Esophagus muscularis mucosa (tissue), 4 donors: ENCODE measurements at regions not wholly inside any gene's neighbourhood (a gene's known extent, or its start where the extent isn't known, plus 50 kb on each side); places are given as distances from the start of the nearest gene placed in this dataset.

ENCODE experiments used
- DNase-seq: peaks from one replicate; pipeline ENCODE4 v3.0.0-alpha.2; 2017; ENCODE audit errors: extremely low spot score
- H3K27ac ChIP-seq, 4 donors: fragments of 200-600 bp; sonication (generic); replicated peaks in 1 of 4; 1 replicate in 3 of 4; 2 replicates in 1 of 4; pipeline ENCODE4 v1.5.1; 2016 to 2019; ENCODE audit warnings: mild to moderate bottlenecking in 1 of 4
- H3K27me3 ChIP-seq, 4 donors: fragments of 200-600 bp; sonication (generic); one replicate each; pipeline versions ENCODE4 v1.5.1 to v1.6.0; 2016 to 2019
- H3K36me3 ChIP-seq, 4 donors: fragments of 200-600 bp; sonication (generic); one replicate each; pipeline ENCODE4 v1.5.1; 2016 to 2019
- H3K4me1 ChIP-seq, 4 donors: fragments of 200-600 bp; sonication (generic); one replicate each; pipeline ENCODE4 v1.5.1; 2016 to 2019
- H3K4me3 ChIP-seq, 4 donors: fragments of 200-600 bp; sonication (generic); 1 replicate in 2 of 4; 2 replicates in 2 of 4; pipeline ENCODE4 v1.5.1; 2016 to 2019; ENCODE audit warnings: mild to moderate bottlenecking in 4 of 4, moderate library complexity in 1 of 4
- H3K9me3 ChIP-seq, 4 donors: fragments of 200-600 bp; sonication (generic); 1 replicate in 3 of 4; 2 replicates in 1 of 4; pipeline ENCODE4 v1.5.1; 2016 to 2019
- EP300 ChIP-seq: sonication (generic); formaldehyde crosslinking; IDR thresholded peaks from one replicate; pipeline ENCODE4 v1.6.1; 2017; ENCODE audit warnings: antibody characterized with exemption
- POLR2A ChIP-seq: fragments of 450-650 bp; IDR thresholded peaks from one replicate; pipeline ENCODE4 v1.6.1; 2017; ENCODE audit warnings: antibody characterized with exemption, moderate library complexity, mild to moderate bottlenecking, low read depth
- POLR2AphosphoS5 ChIP-seq, 2 donors: sonication (generic); formaldehyde crosslinking; IDR thresholded peaks; one replicate each; pipeline ENCODE4 v1.6.1; 2017; ENCODE audit warnings: antibody characterized with exemption in 2 of 2
- WGBS: methylation state at CpG from one replicate; pipeline ENCODE4 v1.1.5; 2018; 5-methylcytosine and 5-hydroxymethylcytosine counted together
- intact Hi-C: fragments of 100-400 bp; cut with DNase I; formaldehyde crosslinking; loops from one replicate; pipeline ENCODE4 v1.15.1; 2023
- TF ChIP-seq, protein P1 (sequence below), 3 experiments: fragments of 200-600 bp in 2 of 3; fragments of 450-650 bp in 1 of 3; sonication (generic) in 2 of 3; IDR thresholded peaks; one replicate each; pipeline ENCODE4 v1.5.1; 2017 to 2019; ENCODE audit warnings: antibody characterized with exemption in 3 of 3, mild to moderate bottlenecking in 2 of 3, moderate library complexity in 1 of 3

GRCh38 chr12:90501412-90501811, 453.6 kb downstream of the CCER1 start:
- Histone ChIP-seq H3K9me3 (no peaks in the 10 kb centered on the region), H3K27ac (no peak overlapping the region), H3K4me3 (no peak overlapping the region), H3K36me3 (no peaks in the 10 kb centered on the region), H3K4me1 (no peaks in the 10 kb centered on the region), H3K27me3 (no peaks in the 10 kb centered on the region)
- intact Hi-C loops = no loop called here
- DNase-seq = no peak
- 87% methylated on average over 2 of the region's 2 CpGs for WGBS
- TF ChIP-seq POLR2A (no peak), EP300 (no peak), POLR2AphosphoS5 (IDR thresholded peaks at IDR 0.05) (no peak)
- TF ChIP-seq, protein P1, sequence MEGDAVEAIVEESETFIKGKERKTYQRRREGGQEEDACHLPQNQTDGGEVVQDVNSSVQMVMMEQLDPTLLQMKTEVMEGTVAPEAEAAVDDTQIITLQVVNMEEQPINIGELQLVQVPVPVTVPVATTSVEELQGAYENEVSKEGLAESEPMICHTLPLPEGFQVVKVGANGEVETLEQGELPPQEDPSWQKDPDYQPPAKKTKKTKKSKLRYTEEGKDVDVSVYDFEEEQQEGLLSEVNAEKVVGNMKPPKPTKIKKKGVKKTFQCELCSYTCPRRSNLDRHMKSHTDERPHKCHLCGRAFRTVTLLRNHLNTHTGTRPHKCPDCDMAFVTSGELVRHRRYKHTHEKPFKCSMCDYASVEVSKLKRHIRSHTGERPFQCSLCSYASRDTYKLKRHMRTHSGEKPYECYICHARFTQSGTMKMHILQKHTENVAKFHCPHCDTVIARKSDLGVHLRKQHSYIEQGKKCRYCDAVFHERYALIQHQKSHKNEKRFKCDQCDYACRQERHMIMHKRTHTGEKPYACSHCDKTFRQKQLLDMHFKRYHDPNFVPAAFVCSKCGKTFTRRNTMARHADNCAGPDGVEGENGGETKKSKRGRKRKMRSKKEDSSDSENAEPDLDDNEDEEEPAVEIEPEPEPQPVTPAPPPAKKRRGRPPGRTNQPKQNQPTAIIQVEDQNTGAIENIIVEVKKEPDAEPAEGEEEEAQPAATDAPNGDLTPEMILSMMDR (IDR thresholded peaks at IDR 0.05) = no peak

- Histone ChIP-seq H3K27me3 (no peaks in the 10 kb centered on the region), H3K27ac (no peak overlapping the region), H3K4me1 (no peaks in the 10 kb centered on the region), H3K4me3 (no peak overlapping the region), H3K36me3 (no peaks in the 10 kb centered on the region), H3K9me3 (no peaks in the 10 kb centered on the region)
- DNase-seq = no peak
- TF ChIP-seq POLR2AphosphoS5 (IDR thresholded peaks at IDR 0.05) (no peak), POLR2A (no peak), EP300 (no peak)
- TF ChIP-seq, protein P1 (IDR thresholded peaks at IDR 0.05) = no peak
- intact Hi-C loops = no loop called here
These were observed 455.2 kb downstream of the CCER1 start for GRCh38 chr12:90499795-90500194.

- DNase-seq = no peak
- TF ChIP-seq, protein P1 (IDR thresholded peaks at IDR 0.05) = no peak
- TF ChIP-seq POLR2AphosphoS5 (IDR thresholded peaks at IDR 0.05) (no peak), EP300 (no peak), POLR2A (no peak)
- H3K27me3 ChIP-seq = no peaks in the 10 kb centered on the region
- H3K9me3 ChIP-seq = no peaks in the 10 kb centered on the region
- H3K4me3 ChIP-seq = no peak overlapping the region
- H3K36me3 ChIP-seq = no peaks in the 10 kb centered on the region
- intact Hi-C loops = no loop called here
- 89% methylated on average over 6 of the region's 6 CpGs for WGBS
- no peaks in the 10 kb centered on the region for H3K4me1 ChIP-seq
- H3K27ac ChIP-seq = no peak overlapping the region
These were observed 456.9 kb downstream of the CCER1 start for GRCh38 chr12:90497923-90498545.

DNA sequence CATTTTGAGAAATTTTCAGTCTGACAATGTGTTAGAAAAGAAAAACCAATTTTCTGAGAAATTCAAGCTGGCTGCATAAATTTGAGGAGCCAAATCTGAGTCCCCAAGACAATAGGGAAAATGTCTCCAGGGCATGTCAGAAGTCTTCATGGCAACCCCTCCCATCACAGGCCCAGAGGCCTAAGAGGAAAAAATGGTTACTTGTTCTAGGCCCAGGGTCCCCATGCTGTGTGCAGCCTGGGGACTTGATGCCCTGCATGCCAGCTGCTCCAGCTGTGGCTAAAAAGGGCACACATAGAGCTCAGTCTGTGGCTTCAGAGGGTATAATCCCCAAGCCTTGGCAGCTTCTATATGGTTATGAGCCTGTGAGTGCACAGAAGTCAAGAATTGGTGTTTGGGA, 464.6 kb downstream of the CCER1 start:
- Histone ChIP-seq H3K27ac (no peak overlapping the region), H3K36me3 (no peaks in the 10 kb centered on the region), H3K27me3 (no peaks in the 10 kb centered on the region), H3K4me1 (peaks cover 0 to 11% (median 0%) of the 10 kb centered on the region in 4 donors), H3K4me3 (no peak overlapping the region), H3K9me3 (peaks cover 0 to 6% (median 0%) of the 10 kb centered on the region in 4 donors)
- intact Hi-C loops = no loop called here
- no peak for DNase-seq
- TF ChIP-seq EP300 = no peak
- TF ChIP-seq POLR2A = no peak
- TF ChIP-seq, protein P1 (IDR thresholded peaks at IDR 0.05) = no peak
- no peak for TF ChIP-seq POLR2AphosphoS5 (IDR thresholded peaks at IDR 0.05)

DNA sequence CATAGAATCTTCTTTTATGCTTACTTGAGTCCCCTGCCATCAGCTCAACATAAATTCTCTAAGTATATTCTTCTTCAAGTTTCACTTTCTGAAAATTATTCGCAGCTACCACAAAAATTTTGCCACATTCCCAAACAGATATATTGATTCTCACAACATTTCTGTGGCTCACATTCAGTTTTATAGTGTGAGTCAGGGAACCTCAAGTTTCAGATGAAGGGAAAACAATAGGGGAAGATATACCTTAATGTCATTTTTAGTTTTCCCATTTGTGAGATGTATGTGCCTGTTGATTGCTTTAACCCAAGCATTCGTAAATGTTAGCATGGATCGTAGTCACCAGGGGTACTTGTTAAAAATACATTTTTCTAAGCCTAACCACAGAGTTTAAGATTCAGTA, 465.8 kb downstream of the CCER1 start:
- DNase-seq = no peak
- no peak overlapping the region for H3K27ac ChIP-seq
- H3K36me3 ChIP-seq = no peaks in the 10 kb centered on the region
- TF ChIP-seq POLR2A (no peak), EP300 (no peak), POLR2AphosphoS5 (IDR thresholded peaks at IDR 0.05) (no peak)
- TF ChIP-seq, protein P1 (IDR thresholded peaks at IDR 0.05) = no peak
- no peak overlapping the region for H3K4me3 ChIP-seq
- intact Hi-C loops = no loop called here
- peaks cover 0 to 13% (median 0%) of the 10 kb centered on the region in 4 donors for H3K4me1 ChIP-seq
- peaks cover 0 to 6% (median 0%) of the 10 kb centered on the region in 4 donors for H3K9me3 ChIP-seq
- WGBS = 86% methylated on average over 3 of the region's 3 CpGs
- no peaks in the 10 kb centered on the region for H3K27me3 ChIP-seq
